ENCODE measurements at regions not wholly inside any gene's neighbourhood (a gene's known extent, or its start where the extent isn't known, plus 50 kb on each side); places are given as distances from the start of the nearest gene placed in this dataset.

GRCh38 chr1:244955661-244956060, 91.3 kb upstream of the HNRNPU start:
- TF ChIP-seq CTCF (IDR thresholded peaks at IDR 0.05) (no peak), POLR2A (IDR thresholded peaks at IDR 0.05) (no peak)

Measured in body of pancreas (tissue), 4 donors.